ENCODE measurements at regions not wholly inside any gene's neighbourhood (a gene's known extent, or its start where the extent isn't known, plus 50 kb on each side); places are given as distances from the start of the nearest gene placed in this dataset.

DNA sequence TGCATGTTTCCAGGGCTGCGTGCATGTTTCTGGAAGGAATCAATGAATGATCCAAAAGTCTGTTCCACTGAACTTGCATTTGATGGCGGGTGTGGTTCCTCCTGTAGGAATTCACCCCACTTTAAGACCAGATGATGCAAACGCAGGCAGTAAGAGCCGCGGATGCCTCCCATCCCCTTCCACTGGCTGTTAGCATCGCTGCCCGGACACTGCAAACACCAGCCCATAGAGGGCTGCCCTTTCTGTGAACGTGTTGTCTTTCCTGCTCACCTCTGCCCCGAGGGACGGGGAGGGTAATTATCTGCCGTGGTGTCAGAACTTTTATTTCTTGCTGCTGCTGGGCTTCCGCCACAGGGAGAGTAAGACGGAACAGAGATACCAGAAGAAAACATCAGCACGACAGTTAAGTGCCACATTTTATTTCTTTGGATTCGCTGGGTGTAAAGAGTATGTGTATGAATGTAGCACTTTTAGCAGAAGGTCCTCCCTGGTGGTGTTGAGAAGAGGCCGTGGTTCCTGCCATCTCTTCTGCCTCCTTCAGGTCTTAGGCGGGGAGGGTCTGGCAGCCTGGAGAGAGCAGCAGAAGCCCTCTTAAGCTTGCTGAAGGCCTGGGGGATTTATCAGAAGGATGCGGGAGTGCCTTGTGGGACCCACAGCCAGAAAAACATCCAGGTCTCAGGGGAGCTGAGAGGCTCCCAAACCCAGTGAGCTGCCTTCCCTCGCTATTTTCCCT lies 53.2 kb upstream of the NECTIN1 start:
- Histone ChIP-seq H3K4me2 (ENCODE audit: low read length) (no peak overlapping the region), H3K9ac (ENCODE audit: low read length) (no peak overlapping the region), H3K36me3 (ENCODE audit: insufficient read depth, low read length) (no peaks in the 10 kb centered on the region), H3K4me3 (ENCODE audit: low read depth, low read length, poor library complexity, severe bottlenecking) (no peak overlapping the region), H3K9me3 (ENCODE audit: low read length) (no peaks in the 10 kb centered on the region), H3F3A (ENCODE audit: insufficient read depth, low read length) (no peaks in the 10 kb centered on the region), H3K27me3 (ENCODE audit: insufficient read depth, low read length) (no peaks in the 10 kb centered on the region), H3K9me2 (ENCODE audit: low read depth, low read length) (no peaks in the 10 kb centered on the region), H3K27ac (ENCODE audit: low read depth, low read length, poor library complexity, severe bottlenecking) (no peak overlapping the region), H4K20me1 (ENCODE audit: insufficient read depth, low read length) (no peaks in the 10 kb centered on the region), H2AFZ (ENCODE audit: low read length) (no peak overlapping the region), H3K79me2 (ENCODE audit: insufficient read depth, low read length) (no peaks in the 10 kb centered on the region), H3K4me1 (ENCODE audit: insufficient read depth, low read length, severe bottlenecking) (no peaks in the 10 kb centered on the region)
- TF ChIP-seq CTCF (IDR thresholded peaks at IDR 0.05; ENCODE audit: low read length) (no peak), EZH2 (IDR thresholded peaks at IDR 0.05; ENCODE audit: borderline replicate concordance, low read length) (no peak)

DNA sequence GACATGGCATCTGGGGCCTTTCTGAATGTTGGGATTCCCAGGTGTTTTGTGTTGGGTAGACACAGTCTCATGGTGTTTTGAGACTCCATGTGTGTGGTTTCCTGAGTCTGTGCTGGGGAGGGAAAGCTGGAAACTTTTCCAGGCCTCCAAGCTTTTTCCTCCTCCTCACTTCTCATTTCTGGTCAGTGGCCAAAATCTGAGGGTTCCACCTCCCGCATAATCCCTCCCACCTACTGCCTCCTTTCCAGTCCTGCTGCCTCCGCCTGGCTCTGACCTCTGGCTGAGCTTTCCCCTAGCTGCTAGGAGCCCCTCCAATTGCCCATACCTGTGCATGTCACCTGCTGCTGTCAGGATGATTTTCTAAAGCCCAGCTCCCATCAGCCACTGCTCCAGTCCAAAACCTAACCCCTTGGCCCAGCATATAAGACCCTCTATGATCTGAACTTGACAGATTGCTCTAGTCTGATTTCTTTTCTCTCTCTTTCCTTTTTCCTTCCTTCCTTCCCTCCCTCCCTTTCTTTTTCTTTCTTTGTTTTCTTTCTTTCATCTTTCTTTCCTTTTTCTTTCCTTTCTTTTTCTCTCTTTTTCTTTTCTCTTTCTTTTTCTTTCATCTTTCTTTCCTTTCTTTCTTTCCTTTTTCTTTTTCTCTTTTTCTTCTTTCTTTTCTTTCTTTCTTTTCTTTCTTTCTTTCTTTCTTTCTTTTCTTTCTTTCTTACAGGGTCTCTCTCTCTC lies 51.4 kb upstream of the NECTIN1 start:
- H3K4me3 ChIP-seq (ENCODE audit: low read depth, low read length, poor library complexity, severe bottlenecking), result no peak overlapping the region

More for the DNA sequence above, 51.4 kb upstream of the NECTIN1 start:
- no peaks in the 10 kb centered on the region for H3K79me2 ChIP-seq (ENCODE audit: insufficient read depth, low read length)
- H4K20me1 ChIP-seq (ENCODE audit: insufficient read depth, low read length), result no peaks in the 10 kb centered on the region
- H3K27me3 ChIP-seq (ENCODE audit: insufficient read depth, low read length), result no peaks in the 10 kb centered on the region
- no peaks in the 10 kb centered on the region for H3K9me2 ChIP-seq (ENCODE audit: low read depth, low read length)
- H3F3A ChIP-seq (ENCODE audit: insufficient read depth, low read length), result no peaks in the 10 kb centered on the region
- no peaks in the 10 kb centered on the region for H3K36me3 ChIP-seq (ENCODE audit: insufficient read depth, low read length)
- H3K4me1 ChIP-seq (ENCODE audit: insufficient read depth, low read length, severe bottlenecking), result no peaks in the 10 kb centered on the region
- H2AFZ ChIP-seq (ENCODE audit: low read length), result no peak overlapping the region
- H3K9ac ChIP-seq (ENCODE audit: low read length), result no peak overlapping the region
- TF ChIP-seq CTCF (IDR thresholded peaks at IDR 0.05; ENCODE audit: low read length), result no peak
- TF ChIP-seq EZH2 (IDR thresholded peaks at IDR 0.05; ENCODE audit: borderline replicate concordance, low read length), result no peak
- H3K9me3 ChIP-seq (ENCODE audit: low read length), result no peaks in the 10 kb centered on the region
- H3K4me2 ChIP-seq (ENCODE audit: low read length), result no peak overlapping the region
- H3K27ac ChIP-seq (ENCODE audit: low read depth, low read length, poor library complexity, severe bottlenecking), result no peak overlapping the region

All from OCI-LY1 (cell line).